ENCODE measurements at regions not wholly inside any gene's neighbourhood (a gene's known extent, or its start where the extent isn't known, plus 50 kb on each side); places are given as distances from the start of the nearest gene placed in this dataset.

DNA sequence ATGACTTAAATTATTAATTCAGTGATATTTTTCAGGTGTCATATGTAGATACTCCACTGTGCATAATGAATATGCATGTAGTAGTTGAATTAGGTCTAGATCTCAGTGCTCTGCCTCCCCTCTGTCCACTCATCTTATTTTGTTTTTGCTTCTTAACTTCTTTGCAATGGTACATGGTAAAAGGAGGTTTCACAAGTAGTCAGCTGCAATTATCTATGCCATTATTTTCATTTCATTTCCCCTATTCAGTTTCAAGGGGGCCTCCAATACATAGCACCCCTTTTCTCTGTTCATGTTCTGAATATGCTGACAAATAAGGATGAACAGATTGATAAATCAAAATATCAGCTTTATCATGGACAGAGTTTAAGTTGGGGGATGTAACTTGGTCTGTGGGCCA, 511.6 kb upstream of the ZNF608 start:
- TF ChIP-seq CTCF (IDR thresholded peaks at IDR 0.05) (no peak), POLR2A (IDR thresholded peaks at IDR 0.05) (no peak)

All from sigmoid colon (tissue), 3 donors.